Neural cell (in vitro differentiated cells): ENCODE measurements at regions not wholly inside any gene's neighbourhood (a gene's known extent, or its start where the extent isn't known, plus 50 kb on each side); places are given as distances from the start of the nearest gene placed in this dataset.

Experiments
- EP300 ChIP-seq: fragments of 450-650 bp; conservative IDR thresholded peaks from 2 replicates; pipeline ENCODE4 v1.6.1; 2014; ENCODE audit warnings: antibody characterized with exemption, mild to moderate bottlenecking, moderate library complexity; ENCODE audit not compliant: poor library complexity, severe bottlenecking
- EZH2 ChIP-seq: fragments of 200-600, 300-800 bp; shearing (Covaris generic), sonication (generic); IDR thresholded peaks from 2 replicates; pipeline ENCODE4 v1.6.1; 2014; ENCODE audit warnings: antibody characterized with exemption, low read length, borderline replicate concordance, mild to moderate bottlenecking; ENCODE audit not compliant: insufficient read depth, poor library complexity, severe bottlenecking
- MXI1 ChIP-seq: fragments of 450-650 bp; conservative IDR thresholded peaks from 2 replicates; pipeline ENCODE4 v1.6.1; 2014; ENCODE audit warnings: antibody characterized with exemption, mild to moderate bottlenecking; ENCODE audit not compliant: poor library complexity, severe bottlenecking
- POLR2AphosphoS5 ChIP-seq: IDR thresholded peaks from 2 replicates; pipeline ENCODE4 v1.6.1; 2012
- RAD21 ChIP-seq: fragments of 450-650 bp; conservative IDR thresholded peaks from 2 replicates; pipeline ENCODE4 v1.6.1; 2014; ENCODE audit warnings: antibody characterized with exemption, mild to moderate bottlenecking, moderate library complexity
- TF ChIP-seq, protein P1 (sequence below): fragments of 450-650 bp; IDR thresholded peaks from 2 replicates; pipeline ENCODE4 v1.5.1; 2014; ENCODE audit warnings: antibody characterized with exemption, mild to moderate bottlenecking, moderate library complexity; ENCODE audit not compliant: poor library complexity, severe bottlenecking

DNA sequence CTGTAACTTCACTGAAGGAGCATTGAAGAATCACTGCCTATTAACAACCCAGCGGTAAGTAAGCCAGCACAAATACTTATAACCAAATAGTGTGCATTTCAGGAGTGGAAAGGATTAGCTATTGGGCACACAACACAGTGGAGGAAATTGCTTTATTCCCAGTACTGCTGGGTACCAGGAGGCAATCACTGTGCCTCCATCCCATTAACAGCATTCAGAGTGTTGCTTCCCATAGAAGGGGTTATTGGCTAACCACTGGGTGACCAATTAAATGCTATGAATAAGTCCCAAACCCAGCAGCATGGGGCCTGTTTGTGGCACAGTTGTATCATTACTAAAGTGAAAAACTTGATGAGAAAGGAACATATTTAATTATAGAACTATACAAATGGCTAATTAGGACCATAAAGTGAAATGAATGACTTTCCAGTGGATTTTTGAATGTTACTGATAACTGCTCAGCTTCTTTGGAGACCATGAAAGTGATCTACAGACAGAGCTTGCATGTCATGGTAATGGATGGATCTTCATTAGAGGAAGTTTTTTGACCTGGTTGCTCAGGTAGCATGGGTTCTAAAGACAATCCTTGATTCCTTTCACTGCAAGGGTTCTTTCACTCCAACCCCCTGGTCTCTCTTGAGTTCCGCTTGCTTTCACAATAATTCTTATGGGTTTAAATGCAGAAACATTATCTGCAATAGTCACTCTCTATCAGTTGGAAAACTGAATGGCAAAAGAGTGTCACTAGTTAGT lies 413.3 kb upstream of the RORB start:
- no peak for TF ChIP-seq POLR2AphosphoS5
- TF ChIP-seq EP300, result no peak
- TF ChIP-seq, protein P1, sequence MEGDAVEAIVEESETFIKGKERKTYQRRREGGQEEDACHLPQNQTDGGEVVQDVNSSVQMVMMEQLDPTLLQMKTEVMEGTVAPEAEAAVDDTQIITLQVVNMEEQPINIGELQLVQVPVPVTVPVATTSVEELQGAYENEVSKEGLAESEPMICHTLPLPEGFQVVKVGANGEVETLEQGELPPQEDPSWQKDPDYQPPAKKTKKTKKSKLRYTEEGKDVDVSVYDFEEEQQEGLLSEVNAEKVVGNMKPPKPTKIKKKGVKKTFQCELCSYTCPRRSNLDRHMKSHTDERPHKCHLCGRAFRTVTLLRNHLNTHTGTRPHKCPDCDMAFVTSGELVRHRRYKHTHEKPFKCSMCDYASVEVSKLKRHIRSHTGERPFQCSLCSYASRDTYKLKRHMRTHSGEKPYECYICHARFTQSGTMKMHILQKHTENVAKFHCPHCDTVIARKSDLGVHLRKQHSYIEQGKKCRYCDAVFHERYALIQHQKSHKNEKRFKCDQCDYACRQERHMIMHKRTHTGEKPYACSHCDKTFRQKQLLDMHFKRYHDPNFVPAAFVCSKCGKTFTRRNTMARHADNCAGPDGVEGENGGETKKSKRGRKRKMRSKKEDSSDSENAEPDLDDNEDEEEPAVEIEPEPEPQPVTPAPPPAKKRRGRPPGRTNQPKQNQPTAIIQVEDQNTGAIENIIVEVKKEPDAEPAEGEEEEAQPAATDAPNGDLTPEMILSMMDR, result no peak
- TF ChIP-seq EZH2, result no peak
- no peak for TF ChIP-seq RAD21
- no peak for TF ChIP-seq MXI1
